ENCODE measurements at regions not wholly inside any gene's neighbourhood (a gene's known extent, or its start where the extent isn't known, plus 50 kb on each side); places are given as distances from the start of the nearest gene placed in this dataset.

DNA sequence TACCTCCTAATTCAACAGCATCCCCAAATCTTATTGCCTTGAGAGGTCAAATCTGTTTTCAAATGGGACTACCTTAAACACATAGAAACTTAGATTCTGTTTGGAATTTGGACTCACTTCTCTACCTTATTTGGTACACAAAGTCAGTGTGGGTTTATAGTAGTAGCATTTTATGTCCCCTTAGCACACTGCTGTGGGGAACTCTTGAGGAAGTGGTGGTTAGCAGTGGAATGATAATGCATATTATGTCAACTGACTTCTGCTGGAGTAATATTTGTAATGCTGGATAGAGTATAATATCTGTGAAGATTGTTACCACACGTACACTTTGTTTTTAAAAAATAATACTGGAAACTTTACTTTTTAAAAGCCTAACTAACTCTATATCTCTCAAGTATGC, 386.3 kb downstream of the NDFIP2 start:
- DNase-seq (ENCODE audit: low spot score in 2 of 2) = no peak
- peaks cover 0 to 6% of the 10 kb centered on the region in 2 donors for H3K4me1 ChIP-seq
- no peaks in the 10 kb centered on the region for H3K27me3 ChIP-seq
- H3K27ac ChIP-seq = no peak overlapping the region
- H3K9me3 ChIP-seq = no peaks in the 10 kb centered on the region
- H3K36me3 ChIP-seq = no peaks in the 10 kb centered on the region
- H3K4me3 ChIP-seq = no peak overlapping the region
- TF ChIP-seq POLR2AphosphoS5 (IDR thresholded peaks at IDR 0.05) (no peak), POLR2A (IDR thresholded peaks at IDR 0.05) (no peak)
- TF ChIP-seq, protein P1, sequence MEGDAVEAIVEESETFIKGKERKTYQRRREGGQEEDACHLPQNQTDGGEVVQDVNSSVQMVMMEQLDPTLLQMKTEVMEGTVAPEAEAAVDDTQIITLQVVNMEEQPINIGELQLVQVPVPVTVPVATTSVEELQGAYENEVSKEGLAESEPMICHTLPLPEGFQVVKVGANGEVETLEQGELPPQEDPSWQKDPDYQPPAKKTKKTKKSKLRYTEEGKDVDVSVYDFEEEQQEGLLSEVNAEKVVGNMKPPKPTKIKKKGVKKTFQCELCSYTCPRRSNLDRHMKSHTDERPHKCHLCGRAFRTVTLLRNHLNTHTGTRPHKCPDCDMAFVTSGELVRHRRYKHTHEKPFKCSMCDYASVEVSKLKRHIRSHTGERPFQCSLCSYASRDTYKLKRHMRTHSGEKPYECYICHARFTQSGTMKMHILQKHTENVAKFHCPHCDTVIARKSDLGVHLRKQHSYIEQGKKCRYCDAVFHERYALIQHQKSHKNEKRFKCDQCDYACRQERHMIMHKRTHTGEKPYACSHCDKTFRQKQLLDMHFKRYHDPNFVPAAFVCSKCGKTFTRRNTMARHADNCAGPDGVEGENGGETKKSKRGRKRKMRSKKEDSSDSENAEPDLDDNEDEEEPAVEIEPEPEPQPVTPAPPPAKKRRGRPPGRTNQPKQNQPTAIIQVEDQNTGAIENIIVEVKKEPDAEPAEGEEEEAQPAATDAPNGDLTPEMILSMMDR (IDR thresholded peaks at IDR 0.05) = no peak
- intact Hi-C loops (cut with DNase I; ENCODE audit: low total_unique reads) = no loop called here

DNA sequence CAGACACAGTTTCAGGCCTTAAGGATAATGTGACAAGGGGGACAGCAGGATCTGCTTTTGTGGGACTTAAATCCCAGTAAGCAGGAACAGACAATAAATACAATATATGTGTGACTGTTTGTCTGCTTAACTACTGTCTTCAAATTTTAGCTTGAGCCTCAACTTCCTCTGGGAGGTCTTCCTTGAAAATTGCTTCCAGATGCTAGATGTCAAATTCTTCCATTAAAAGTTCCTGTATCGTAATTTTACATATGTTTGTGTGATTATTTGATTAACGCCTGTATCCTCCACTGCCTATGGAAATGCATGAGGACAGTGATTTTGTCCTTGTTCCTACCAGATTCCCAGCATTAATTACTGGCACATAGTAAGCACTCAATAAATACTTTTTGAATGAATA, 385.5 kb downstream of the NDFIP2 start:
- no peaks in the 10 kb centered on the region for H3K36me3 ChIP-seq
- TF ChIP-seq POLR2AphosphoS5 (IDR thresholded peaks at IDR 0.05) (no peak), POLR2A (IDR thresholded peaks at IDR 0.05) (no peak)
- TF ChIP-seq, protein P1 (IDR thresholded peaks at IDR 0.05) = no peak

DNA sequence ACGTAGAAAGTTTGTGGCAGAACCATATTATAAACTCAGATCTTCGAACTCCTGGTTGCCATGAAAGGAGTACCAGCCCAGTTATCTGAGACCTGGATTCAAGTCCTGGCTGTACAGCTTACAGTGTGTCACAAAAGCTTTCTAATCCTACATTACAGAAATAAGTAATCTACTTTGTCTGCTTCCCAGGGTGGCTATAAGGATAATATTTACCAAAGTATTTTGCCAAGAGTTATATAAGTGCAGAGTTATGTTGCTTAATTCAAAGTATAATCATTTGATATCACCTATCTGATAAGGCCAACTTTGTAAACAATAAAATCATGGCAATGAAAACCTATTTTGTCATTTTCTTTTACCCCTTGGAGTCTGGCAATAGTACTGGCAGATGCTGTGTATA, 381.6 kb downstream of the NDFIP2 start:
- Histone ChIP-seq H3K27ac (no peak overlapping the region), H3K4me1 (no peaks in the 10 kb centered on the region), H3K27me3 (no peaks in the 10 kb centered on the region), H3K9me3 (no peaks in the 10 kb centered on the region), H3K36me3 (no peaks in the 10 kb centered on the region), H3K4me3 (no peak overlapping the region)
- intact Hi-C loops (cut with DNase I; ENCODE audit: low total_unique reads) = no loop called here
- no peak for TF ChIP-seq POLR2AphosphoS5 (IDR thresholded peaks at IDR 0.05)
- no peak for TF ChIP-seq POLR2A (IDR thresholded peaks at IDR 0.05)
- no peak for DNase-seq (ENCODE audit: low spot score in 2 of 2)

More for the DNA sequence above, 385.5 kb downstream of the NDFIP2 start:
- H3K9me3 ChIP-seq = no peaks in the 10 kb centered on the region
- H3K27me3 ChIP-seq = no peaks in the 10 kb centered on the region
- peaks cover 0 to 6% of the 10 kb centered on the region in 2 donors for H3K4me1 ChIP-seq
- no peak overlapping the region for H3K27ac ChIP-seq
- no peak for DNase-seq (ENCODE audit: low spot score in 2 of 2)
- H3K4me3 ChIP-seq = no peak overlapping the region
- intact Hi-C loops (cut with DNase I; ENCODE audit: low total_unique reads) = no loop called here

DNA sequence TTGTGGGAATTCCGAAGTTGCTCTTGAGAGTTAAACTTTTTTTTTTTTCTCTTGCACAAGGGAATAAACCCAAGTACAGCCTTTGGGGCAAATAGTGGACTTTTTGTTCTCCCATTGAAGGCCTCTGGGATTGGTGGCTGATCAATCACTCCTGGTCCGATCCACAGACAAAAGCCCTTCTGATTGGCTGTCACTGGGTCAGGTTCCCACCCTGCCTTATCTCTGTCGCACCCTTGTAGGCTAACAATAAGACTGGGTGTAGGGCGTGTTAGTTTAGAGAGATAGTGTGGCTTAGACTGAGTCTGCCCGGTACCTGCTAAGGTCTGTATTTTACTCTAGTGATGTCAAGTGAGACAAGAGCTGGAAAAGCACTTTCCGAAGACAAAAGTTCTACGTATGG, 380.8 kb downstream of the NDFIP2 start:
- Histone ChIP-seq H3K36me3 (no peaks in the 10 kb centered on the region), H3K27me3 (no peaks in the 10 kb centered on the region), H3K4me3 (no peak overlapping the region), H3K27ac (no peak overlapping the region), H3K4me1 (no peaks in the 10 kb centered on the region), H3K9me3 (no peaks in the 10 kb centered on the region)
- intact Hi-C loops (cut with DNase I; ENCODE audit: low total_unique reads) = no loop called here
- TF ChIP-seq, protein P1 (IDR thresholded peaks at IDR 0.05) = no peak
- TF ChIP-seq POLR2A (IDR thresholded peaks at IDR 0.05) = no peak
- TF ChIP-seq POLR2AphosphoS5 (IDR thresholded peaks at IDR 0.05) = no peak
- DNase-seq (ENCODE audit: low spot score in 2 of 2) = no peak

DNA sequence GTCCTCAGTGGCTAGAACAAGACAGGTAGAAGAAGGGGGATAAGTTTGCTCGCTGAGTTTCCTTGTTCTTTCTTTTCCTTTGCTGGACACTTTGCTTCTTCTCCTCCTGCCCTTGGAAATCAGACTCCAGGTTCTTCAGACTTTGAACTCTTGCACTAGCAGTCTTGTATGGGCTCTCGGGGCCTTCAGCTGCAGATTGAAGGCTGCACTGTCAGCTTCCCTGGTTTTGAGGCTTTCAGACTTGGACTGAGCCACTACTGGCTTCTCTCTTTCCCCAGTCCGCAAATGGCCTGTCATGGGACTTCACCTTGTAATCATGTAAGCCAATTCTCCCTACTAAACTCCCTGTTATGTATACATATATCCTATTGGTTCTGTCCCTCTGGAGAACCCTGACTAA, 379.8 kb downstream of the NDFIP2 start:
- Histone ChIP-seq H3K4me3 (no peak overlapping the region), H3K27ac (no peak overlapping the region), H3K4me1 (no peaks in the 10 kb centered on the region), H3K27me3 (no peaks in the 10 kb centered on the region), H3K9me3 (no peaks in the 10 kb centered on the region), H3K36me3 (no peaks in the 10 kb centered on the region)
- TF ChIP-seq, protein P1 (IDR thresholded peaks at IDR 0.05) = no peak
- no peak for TF ChIP-seq POLR2AphosphoS5 (IDR thresholded peaks at IDR 0.05)
- no peak for TF ChIP-seq POLR2A (IDR thresholded peaks at IDR 0.05)
- intact Hi-C loops (cut with DNase I; ENCODE audit: low total_unique reads) = no loop called here
- no peak for DNase-seq (ENCODE audit: low spot score in 2 of 2)

DNA sequence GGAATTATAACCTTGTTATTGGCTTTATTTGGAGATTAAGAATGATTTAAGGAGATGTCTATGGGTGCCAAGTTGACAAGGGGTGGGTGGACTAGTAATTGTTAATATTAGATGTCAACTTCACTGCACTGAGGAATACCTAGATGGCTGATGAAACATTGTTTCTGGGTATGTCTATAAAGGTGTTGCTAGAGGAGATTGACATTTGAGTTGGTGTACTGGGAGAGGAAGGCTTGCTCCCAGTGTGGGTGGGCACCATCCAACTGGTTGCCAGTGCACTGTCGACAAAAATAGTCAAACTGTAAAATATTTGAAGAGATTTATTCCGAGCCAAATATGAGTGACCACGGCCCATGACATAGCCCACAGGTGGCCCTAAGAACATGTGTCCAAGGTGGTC, 378.8 kb downstream of the NDFIP2 start:
- TF ChIP-seq, protein P1 (IDR thresholded peaks at IDR 0.05) = no peak
- TF ChIP-seq POLR2AphosphoS5 (IDR thresholded peaks at IDR 0.05) = no peak
- TF ChIP-seq POLR2A (IDR thresholded peaks at IDR 0.05) = no peak
- Histone ChIP-seq H3K4me1 (no peaks in the 10 kb centered on the region), H3K27me3 (no peaks in the 10 kb centered on the region), H3K36me3 (no peaks in the 10 kb centered on the region), H3K9me3 (no peaks in the 10 kb centered on the region), H3K27ac (no peak overlapping the region), H3K4me3 (no peak overlapping the region)
- DNase-seq (ENCODE audit: low spot score in 2 of 2) = no peak
- intact Hi-C loops (cut with DNase I; ENCODE audit: low total_unique reads) = no loop called here

All from breast epithelium (tissue), 4 donors.